ENCODE measurements at regions not wholly inside any gene's neighbourhood (a gene's known extent, or its start where the extent isn't known, plus 50 kb on each side); places are given as distances from the start of the nearest gene placed in this dataset.
"Not testable (repeated sequence)": the region's sequence is repeated elsewhere in the genome, so short reads cannot be mapped to it uniquely, and the experiment has no call there.

- DNase-seq (ENCODE audit: low read depth), result no peak
Measured at GRCh38 chr2:43146083-43146482, 80.3 kb downstream of the ZFP36L2 start.

DNA sequence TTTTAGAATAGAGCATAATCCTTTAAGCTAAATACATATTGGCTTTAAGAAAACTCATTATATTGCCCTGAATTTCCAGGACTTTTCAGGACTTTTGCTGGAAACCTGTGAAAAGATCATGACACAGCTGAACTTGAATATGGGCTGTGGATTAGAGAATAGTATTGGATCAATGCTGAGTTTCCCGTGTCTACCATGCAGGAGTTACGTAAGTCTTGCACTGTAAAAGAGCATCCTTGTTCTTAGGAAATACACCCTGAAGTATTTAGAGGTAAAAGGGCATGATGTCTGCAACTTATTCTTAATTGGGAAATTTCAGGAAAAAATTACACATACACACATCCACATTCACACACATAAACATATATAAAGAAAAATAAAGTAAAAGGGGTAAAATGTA is 82.1 kb downstream of the ZFP36L2 start:
- DNase-seq (ENCODE audit: low read depth), result no peak

DNA sequence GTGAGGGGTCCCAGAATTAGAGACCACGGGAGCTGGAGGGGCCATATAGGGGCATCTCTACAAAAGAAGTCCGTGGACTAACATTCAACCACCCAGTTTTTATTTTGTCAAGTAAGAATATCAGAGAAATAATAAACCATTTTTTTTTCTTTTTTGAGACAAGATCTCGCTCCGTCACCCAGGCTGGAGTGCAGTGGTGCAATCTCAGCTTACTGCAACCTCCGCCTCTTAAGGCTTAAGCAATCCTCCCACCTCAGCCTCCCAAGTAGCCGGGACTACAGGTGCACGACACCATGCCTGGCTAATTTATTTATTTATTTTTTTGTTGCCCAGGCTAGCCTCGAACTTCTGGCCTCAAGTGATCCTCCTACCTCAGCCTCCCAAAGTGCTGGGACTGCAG is 82.7 kb downstream of the ZFP36L2 start:
- DNase-seq (ENCODE audit: low read depth), result no peak

- DNase-seq (ENCODE audit: low read depth), result peak; percentile 43
Measured at GRCh38 chr2:43142921-43143438, 83.4 kb downstream of the ZFP36L2 start.

DNA sequence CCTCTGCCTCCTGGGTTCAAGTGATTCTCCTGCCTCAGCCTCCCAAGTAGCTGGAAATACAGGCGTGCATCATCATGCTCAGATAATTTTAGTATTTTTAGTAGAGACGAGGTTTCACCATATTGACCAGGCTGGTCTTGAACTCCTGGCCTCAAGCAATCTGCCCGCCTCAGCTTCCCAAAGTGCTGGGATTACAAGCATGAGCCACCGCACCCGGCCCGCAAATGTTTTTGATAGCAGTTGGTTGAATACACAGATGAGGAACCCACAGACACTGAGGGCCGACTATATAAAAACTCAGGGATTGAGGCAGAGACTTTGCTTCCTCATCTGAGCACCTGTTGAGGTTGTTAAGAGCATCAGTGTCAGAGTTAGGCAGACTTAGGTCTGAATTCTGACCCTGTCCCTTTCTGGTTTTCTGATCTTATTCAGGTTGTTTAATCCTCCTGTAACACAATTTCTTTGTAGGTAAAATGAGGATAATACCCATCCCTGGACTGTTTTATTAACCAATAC is 84.7 kb downstream of the ZFP36L2 start:
- not testable (repeated sequence) for DNase-seq (ENCODE audit: low read depth)

DNA sequence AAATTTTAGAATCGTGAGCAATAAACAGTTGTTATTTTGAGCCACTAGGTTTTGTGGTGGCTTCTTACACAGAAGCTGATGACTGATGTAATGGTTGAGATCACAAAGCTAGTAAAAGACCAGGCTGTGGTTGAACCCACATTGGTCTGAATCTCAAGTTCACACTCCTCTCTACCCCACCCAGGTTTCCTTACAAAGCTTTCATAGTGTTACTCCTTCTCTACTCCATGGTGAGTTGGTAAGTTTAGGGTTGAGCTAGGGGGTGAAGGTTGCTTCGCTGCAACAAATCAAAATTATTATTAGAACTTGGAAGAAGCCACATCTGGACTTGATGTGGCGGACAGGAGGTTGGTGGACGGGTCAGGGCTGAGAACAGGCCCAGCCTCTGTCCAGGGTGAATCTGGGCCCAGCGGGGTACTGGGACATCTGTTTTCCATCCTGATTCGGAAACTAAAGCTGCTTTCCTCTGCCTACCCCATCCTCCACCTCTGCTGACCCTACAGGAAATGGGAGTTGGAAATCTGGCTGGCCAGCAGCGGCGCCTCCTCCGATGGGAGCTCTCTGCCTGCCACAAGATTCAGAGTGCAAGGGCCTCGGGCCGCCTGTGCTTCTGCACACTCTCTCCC is 86.3 kb downstream of the ZFP36L2 start:
- DNase-seq (ENCODE audit: low read depth), result no peak

GRCh38 chr2:43139501-43139900 is 86.9 kb downstream of the ZFP36L2 start:
- no peak for DNase-seq (ENCODE audit: low read depth)

DNA sequence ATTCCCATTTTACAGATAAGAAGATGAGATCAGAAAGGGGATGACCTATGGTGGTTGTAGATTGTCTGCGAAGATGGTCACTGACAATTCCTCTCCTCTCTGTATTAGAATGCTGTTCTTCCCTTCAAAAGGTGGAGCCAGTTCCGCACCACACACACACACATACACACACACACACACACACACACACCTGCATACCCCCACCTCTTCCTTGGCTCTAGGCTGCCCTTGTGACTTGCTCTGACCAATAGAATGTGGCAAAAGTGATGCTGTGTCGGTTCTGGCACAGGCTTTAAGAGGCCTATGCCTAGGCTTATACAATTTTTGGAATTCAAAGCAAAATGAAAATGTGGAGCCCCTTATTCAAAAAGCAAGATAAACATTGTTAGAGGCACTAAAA is 88.0 kb downstream of the ZFP36L2 start:
- DNase-seq (ENCODE audit: low read depth), result no peak

DNA sequence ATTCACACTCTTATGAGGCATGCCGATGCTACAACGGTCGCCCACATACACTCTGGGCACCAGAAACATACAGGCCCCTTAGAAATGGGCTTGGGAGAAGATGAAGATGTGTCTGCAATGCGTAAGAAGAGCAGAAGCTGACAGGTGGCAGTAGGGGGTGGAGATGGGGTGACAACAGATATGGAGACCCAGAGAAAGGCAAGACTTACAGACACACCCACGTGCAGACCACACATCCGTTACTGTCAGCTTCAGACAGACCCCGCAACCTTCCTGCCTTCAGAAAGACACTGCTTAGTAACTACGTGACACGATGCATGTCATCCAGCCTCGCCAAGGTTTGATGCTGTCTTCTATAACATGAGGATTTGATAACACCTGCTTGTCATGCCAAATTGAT is 89.5 kb downstream of the ZFP36L2 start:
- no peak for DNase-seq (ENCODE audit: low read depth)

DNA sequence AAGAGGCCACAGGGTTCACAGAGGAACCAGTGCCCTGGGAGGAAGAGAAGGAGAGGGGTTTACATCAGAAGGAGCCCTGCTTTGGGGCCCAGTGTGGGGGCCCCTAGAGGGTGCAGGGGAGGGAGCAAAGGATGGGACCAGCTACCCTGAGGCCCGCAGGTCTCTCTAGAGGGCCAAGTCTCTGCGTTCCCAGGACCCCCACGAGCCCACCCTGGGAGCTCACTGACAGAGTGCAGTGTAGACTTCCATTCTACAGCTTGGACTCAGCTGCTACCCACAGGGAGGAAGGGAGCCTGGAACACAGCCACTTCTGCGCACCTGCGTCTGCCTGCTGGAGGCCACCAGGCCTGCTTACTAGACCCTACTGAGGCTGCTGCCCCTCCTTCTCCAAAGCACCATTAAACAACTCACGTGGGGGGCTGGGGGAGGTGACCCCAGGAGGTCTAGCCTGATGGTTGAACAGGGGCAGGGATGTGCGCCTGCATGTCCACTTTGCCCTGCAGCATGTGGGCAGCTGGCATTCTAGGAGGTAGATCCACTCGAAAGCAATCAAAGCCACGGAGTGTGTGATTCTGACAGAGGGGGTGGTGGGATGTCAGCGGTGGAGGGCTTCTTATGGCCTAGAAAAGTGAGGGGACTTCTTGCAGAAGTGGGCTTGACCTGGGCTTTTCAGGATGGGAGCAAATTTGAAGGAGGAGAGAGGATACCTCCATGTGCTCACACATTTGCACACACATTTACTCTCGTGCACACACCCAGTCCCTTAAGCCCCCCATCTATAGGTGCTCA is 90.2 kb downstream of the ZFP36L2 start:
- no peak for DNase-seq (ENCODE audit: low read depth)

- no peak for DNase-seq (ENCODE audit: low read depth)
Measured at GRCh38 chr2:43135583-43135982, 90.8 kb downstream of the ZFP36L2 start.

- no peak for DNase-seq (ENCODE audit: low read depth)
Measured at GRCh38 chr2:43134571-43134889, 91.9 kb downstream of the ZFP36L2 start.

- DNase-seq (ENCODE audit: low read depth), result no peak
Measured at GRCh38 chr2:43133708-43134570, 92.5 kb downstream of the ZFP36L2 start.

GRCh38 chr2:43133336-43133707 is 93.1 kb downstream of the ZFP36L2 start:
- no peak for DNase-seq (ENCODE audit: low read depth)

DNA sequence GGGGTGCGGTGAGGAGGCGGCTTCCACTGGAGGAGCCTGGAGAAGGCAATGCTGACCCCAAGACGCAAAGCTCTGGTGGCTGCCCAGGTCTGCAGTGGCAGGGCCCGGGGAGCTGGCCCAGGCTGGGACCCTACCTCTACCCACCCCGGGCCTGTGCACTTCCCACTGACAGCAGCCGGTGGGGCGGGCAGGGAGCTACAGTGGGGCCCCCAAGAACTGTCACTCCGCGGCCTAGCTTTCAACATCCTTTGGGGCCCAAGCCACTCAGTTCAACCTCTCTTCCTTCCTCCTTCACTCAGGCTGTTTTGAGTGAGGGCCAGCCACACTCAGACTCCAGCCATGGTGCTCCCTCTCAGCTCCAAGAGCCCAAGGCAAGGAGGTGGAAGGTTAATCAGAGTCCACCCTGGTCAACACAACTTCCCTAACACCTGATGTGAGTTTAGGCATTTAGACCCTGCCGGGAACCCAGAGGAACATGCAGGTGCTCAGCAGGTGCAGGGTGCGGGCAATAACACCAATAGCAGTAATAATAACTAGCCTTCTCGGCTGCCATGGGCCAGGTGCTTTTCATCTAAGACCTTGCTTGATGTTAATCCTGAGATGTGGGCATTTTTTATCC is 93.6 kb downstream of the ZFP36L2 start:
- DNase-seq (ENCODE audit: low read depth), result no peak

DNA sequence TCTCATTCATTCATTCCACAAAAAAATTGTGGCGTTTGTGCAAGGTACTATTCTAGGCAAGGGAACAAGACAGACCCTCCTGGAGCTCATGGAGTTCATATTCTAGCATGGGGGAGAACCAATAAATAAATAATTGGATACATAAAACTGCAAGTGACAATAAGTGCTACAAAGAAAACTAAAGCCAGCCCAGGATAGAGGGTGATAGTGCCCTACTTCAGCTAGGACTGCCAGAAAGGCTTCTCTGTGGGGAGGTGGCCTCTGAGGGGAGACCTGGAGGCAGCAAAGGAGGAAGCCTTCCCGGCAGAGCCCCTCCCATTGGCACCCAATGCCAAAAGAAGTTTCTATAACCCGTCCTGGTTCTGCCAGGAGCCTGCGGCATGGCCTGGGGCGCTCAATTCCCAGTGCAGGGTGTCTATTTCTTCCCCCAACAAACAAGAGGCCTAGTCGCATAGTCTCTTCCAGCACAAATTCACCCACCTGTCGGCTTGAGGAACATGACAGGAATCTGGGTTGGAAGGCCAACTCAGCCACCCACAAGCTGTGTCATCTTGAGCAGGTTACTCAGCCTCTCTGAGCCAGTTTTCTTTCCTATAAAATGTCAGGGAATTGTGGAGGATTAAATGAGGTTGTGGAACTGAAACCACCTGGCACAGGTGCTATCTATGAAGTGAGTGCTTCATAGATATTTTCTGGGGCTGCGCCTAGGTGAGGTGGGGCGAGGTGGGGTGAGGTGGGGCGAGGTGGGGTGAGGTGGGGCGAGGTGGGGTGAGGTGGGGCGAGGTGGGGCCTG is 94.3 kb downstream of the ZFP36L2 start:
- DNase-seq (ENCODE audit: low read depth), result no peak

GRCh38 chr2:43131051-43131889 is 95.1 kb downstream of the ZFP36L2 start:
- DNase-seq (ENCODE audit: low read depth), result peak; percentile 91

GRCh38 chr2:43130548-43130875 is 95.9 kb downstream of the ZFP36L2 start:
- DNase-seq (ENCODE audit: low read depth), result no peak

- no peak for DNase-seq (ENCODE audit: low read depth)
Measured at GRCh38 chr2:43129676-43130547, 96.5 kb downstream of the ZFP36L2 start.

DNA sequence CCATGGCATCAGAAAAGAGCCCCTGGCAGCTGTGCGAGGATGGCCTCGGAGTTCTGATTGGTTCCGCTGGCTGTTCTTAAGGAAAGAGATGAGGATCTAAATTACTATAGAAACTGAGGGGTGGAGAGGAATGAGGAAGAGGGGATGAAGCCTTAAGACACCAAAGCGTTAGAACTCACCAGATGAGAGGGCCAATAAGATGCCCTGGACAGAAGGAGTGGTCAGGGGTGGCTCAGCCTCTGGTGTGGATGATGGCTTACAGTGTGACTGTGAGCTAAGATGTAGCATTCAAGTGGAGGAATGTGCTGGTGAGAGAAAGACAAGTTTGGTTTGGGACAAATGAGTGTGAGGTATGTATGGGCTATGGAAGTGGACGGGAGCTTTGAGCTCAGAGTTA is 97.8 kb downstream of the ZFP36L2 start:
- DNase-seq (ENCODE audit: low read depth), result no peak

Measured in ELR (cell line).